ENCODE measurements at regions not wholly inside any gene's neighbourhood (a gene's known extent, or its start where the extent isn't known, plus 50 kb on each side); places are given as distances from the start of the nearest gene placed in this dataset.

- Histone ChIP-seq H2BK5ac (ENCODE audit: insufficient read length, low read length) (no peak overlapping the region), H4K20me1 (ENCODE audit: control insufficient read depth, insufficient read depth, insufficient read length) (no peaks in the 10 kb centered on the region), H3K9ac (ENCODE audit: extremely low read depth, insufficient read length, low read length) (no peak overlapping the region), H3K4ac (ENCODE audit: low read depth, low read length) (no peak overlapping the region), H3K27me3 (ENCODE audit: insufficient read depth, low read length) (no peaks in the 10 kb centered on the region), H4K5ac (ENCODE audit: insufficient read length, low read depth, low read length) (no peak overlapping the region), H3K4me1 (ENCODE audit: insufficient read depth, low read length) (no peaks in the 10 kb centered on the region), H4K8ac (replicated peaks; ENCODE audit: insufficient read length, low read depth, low read length) (no peak overlapping the region), H2BK12ac (ENCODE audit: insufficient read length, low read depth, low read length) (no peak overlapping the region), H2BK120ac (ENCODE audit: low read depth, low read length, poor library complexity, severe bottlenecking) (no peak overlapping the region), H2AFZ (ENCODE audit: low read length) (no peak overlapping the region), H3K27ac (ENCODE audit: insufficient read length, low read depth, low read length) (no peak overlapping the region), H3K23ac (ENCODE audit: insufficient read length, low read depth, low read length) (no peak overlapping the region), H3K79me2 (ENCODE audit: insufficient read depth, low read length) (no peaks in the 10 kb centered on the region), H2BK20ac (ENCODE audit: low read depth, low read length, poor library complexity, severe bottlenecking) (no peak overlapping the region), H4K91ac (ENCODE audit: insufficient read length, low read depth, low read length) (no peak overlapping the region), H3T11ph (ENCODE audit: low read length) (no peak overlapping the region), H3K4me2 (ENCODE audit: insufficient read depth, insufficient read length, low read length) (no peak overlapping the region), H2AK5ac (ENCODE audit: insufficient read length, low read length) (no peak overlapping the region), H3K18ac (ENCODE audit: insufficient read length, low read depth, low read length) (no peak overlapping the region), H3K23me2 (ENCODE audit: insufficient read length, low read depth, low read length, poor library complexity, severe bottlenecking) (no peaks in the 10 kb centered on the region), H3K79me1 (ENCODE audit: insufficient read depth, low read depth, low read length, poor library complexity, severe bottlenecking) (no peaks in the 10 kb centered on the region), H3K14ac (ENCODE audit: insufficient read depth, low read length) (no peak overlapping the region), H3K9me3 (ENCODE audit: control insufficient read depth, low read depth, low read length) (peaks cover 25% of the 10 kb centered on the region), H2BK15ac (ENCODE audit: low read depth, low read length) (no peak overlapping the region), H3K56ac (ENCODE audit: insufficient read length, low read depth, low read length) (no peak overlapping the region)
- WGBS (ENCODE audit: extremely low coverage, insufficient read length, low lambda C conversion rate) = no CpG with 5 or more reads among the region's 8 CpGs
- no peak overlapping the region for H3K4me3 Mint-ChIP-seq
- TF ChIP-seq, protein P1, sequence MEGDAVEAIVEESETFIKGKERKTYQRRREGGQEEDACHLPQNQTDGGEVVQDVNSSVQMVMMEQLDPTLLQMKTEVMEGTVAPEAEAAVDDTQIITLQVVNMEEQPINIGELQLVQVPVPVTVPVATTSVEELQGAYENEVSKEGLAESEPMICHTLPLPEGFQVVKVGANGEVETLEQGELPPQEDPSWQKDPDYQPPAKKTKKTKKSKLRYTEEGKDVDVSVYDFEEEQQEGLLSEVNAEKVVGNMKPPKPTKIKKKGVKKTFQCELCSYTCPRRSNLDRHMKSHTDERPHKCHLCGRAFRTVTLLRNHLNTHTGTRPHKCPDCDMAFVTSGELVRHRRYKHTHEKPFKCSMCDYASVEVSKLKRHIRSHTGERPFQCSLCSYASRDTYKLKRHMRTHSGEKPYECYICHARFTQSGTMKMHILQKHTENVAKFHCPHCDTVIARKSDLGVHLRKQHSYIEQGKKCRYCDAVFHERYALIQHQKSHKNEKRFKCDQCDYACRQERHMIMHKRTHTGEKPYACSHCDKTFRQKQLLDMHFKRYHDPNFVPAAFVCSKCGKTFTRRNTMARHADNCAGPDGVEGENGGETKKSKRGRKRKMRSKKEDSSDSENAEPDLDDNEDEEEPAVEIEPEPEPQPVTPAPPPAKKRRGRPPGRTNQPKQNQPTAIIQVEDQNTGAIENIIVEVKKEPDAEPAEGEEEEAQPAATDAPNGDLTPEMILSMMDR (conservative IDR thresholded peaks at IDR 0.05) = no peak
- peaks cover 33 to 61% (median 60%) of the 10 kb centered on the region in 3 experiments for H3K36me3 Mint-ChIP-seq (ENCODE audit: insufficient read depth in 1 of 3, low read depth in 3 of 3)
- peaks cover 2% of the 10 kb centered on the region; the same call in 1 of the 2 replicates for H3K27me3 Mint-ChIP-seq (ENCODE audit: low read depth)
- H3K27ac Mint-ChIP-seq = no peak overlapping the region
- no peak for DNase-seq
- H3K9me3 Mint-ChIP-seq = peaks cover 56 to 57% of the 10 kb centered on the region in 2 experiments
- H3K4me1 Mint-ChIP-seq = no peaks in the 10 kb centered on the region
These were observed 86.8 kb downstream of the SLC25A15 start for GRCh38 chr13:40876020-40876738.

Measured in H9 (cell line).